Activated CD8-positive, alpha-beta memory T cell treated with anti-CD3 and anti-CD28 coated beads for 48 hours (primary cell): ENCODE measurements at regions not wholly inside any gene's neighbourhood (a gene's known extent, or its start where the extent isn't known, plus 50 kb on each side); places are given as distances from the start of the nearest gene placed in this dataset.

ENCODE experiments used
- DNase-seq, 3 experiments: peaks; one replicate each; pipeline ENCODE4 v3.0.0-alpha.2; 2020; ENCODE audit warnings: low read depth in 2 of 3, low spot score in 2 of 3

GRCh38 chr7:130990178-130990832 lies 256.3 kb upstream of the KLF14 start:
- no peak for DNase-seq

GRCh38 chr7:130993671-130994365 lies 259.8 kb upstream of the KLF14 start:
- DNase-seq: no peak

GRCh38 chr7:130994378-130995115 lies 260.5 kb upstream of the KLF14 start:
- no peak for DNase-seq

GRCh38 chr7:130995252-130996081 lies 261.5 kb upstream of the KLF14 start:
- DNase-seq: no peak

GRCh38 chr7:130996205-130996832 lies 262.3 kb upstream of the KLF14 start:
- no peak for DNase-seq

- no peak for DNase-seq
Observed at GRCh38 chr7:130996833-130997231, 262.8 kb upstream of the KLF14 start.

- no peak for DNase-seq
Observed at GRCh38 chr7:130998993-130999602, 265.1 kb upstream of the KLF14 start.

- no peak for DNase-seq
Observed at GRCh38 chr7:130999926-131000325, 265.9 kb upstream of the KLF14 start.

GRCh38 chr7:131000389-131000788 lies 266.4 kb upstream of the KLF14 start:
- DNase-seq: no peak

GRCh38 chr7:131000873-131001272 lies 266.9 kb upstream of the KLF14 start:
- no peak for DNase-seq

- no peak for DNase-seq
Observed at GRCh38 chr7:131002600-131002999, 268.6 kb upstream of the KLF14 start.

- DNase-seq: no peak
Observed at GRCh38 chr7:131003634-131004033, 269.6 kb upstream of the KLF14 start.

- DNase-seq: no peak
Observed at GRCh38 chr7:131004371-131004770, 270.4 kb upstream of the KLF14 start.

- no peak for DNase-seq
Observed at GRCh38 chr7:131007439-131008330, 273.7 kb upstream of the KLF14 start.

GRCh38 chr7:131008840-131009711 lies 275.1 kb upstream of the KLF14 start:
- DNase-seq: no peak

GRCh38 chr7:131010029-131010716 lies 276.2 kb upstream of the KLF14 start:
- DNase-seq: no peak

- DNase-seq: no peak
Observed at GRCh38 chr7:131010717-131011431, 276.9 kb upstream of the KLF14 start.
